HCT116 (cell line): ENCODE measurements at regions not wholly inside any gene's neighbourhood (a gene's known extent, or its start where the extent isn't known, plus 50 kb on each side); places are given as distances from the start of the nearest gene placed in this dataset.

ENCODE experiments used
- ATAC-seq: fragments of 200-7000 bp; cut with Tn5 transposase; 2 replicates; pipeline ENCODE4 v1.9.1; 2020; ENCODE audit warnings: mild to moderate bottlenecking, moderate library complexity
- BruUV-seq: library from RNA; stranded (reverse); fragments of 400-500 nt; replicated peaks from 2 replicates; lab custom pipeline; 2021; lab: Mats Ljungman, UMichigan
- CTCF ChIA-PET: fragments of 300-600 bp; sonication (Branson Sonifier 250); formaldehyde crosslinking; loops from one replicate; lab custom pipeline; 2021; ENCODE audit warnings: antibody characterized with exemption; lab: Charles Lee
- POLR2A ChIA-PET: fragments of 300-600, 350-600 bp; sonication (Branson Sonifier 250); formaldehyde crosslinking; loops from one replicate; lab custom pipeline; 2021; ENCODE audit warnings: antibody characterized with exemption; lab: Charles Lee
- RAD21 ChIA-PET, 2 experiments: fragments of 300-600 bp; sonication (Branson Sonifier 250); formaldehyde crosslinking; loops; one replicate each; lab custom pipeline; 2023; ENCODE audit warnings: low total read pairs in 2 of 2; ENCODE audit not compliant: uncharacterized antibody in 2 of 2, unreplicated experiment in 2 of 2, low non-redundant PET in 1 of 2; lab: Charles Lee
- DNase-seq: peaks from one replicate; pipeline ENCODE4 v3.0.0-alpha.2; 2010; ENCODE audit warnings: low read depth, low spot score
- H2AFZ ChIP-seq: fragments of 200-600 bp; shearing (Covaris generic), sonication (generic); 2 replicates; pipeline ENCODE4 v1.6.1; 2017; ENCODE audit warnings: low read depth, mixed run types, mixed read lengths, antibody characterized with exemption, low read length; ENCODE audit not compliant: poor library complexity, severe bottlenecking
- H3K27ac ChIP-seq: 2 replicates; pipeline ENCODE4 v1.5.1; 2012; ENCODE audit warnings: low read depth, low read length
- H3K27me3 ChIP-seq: fragments of 200-600 bp; sonication (generic); 2 replicates; pipeline ENCODE4 v1.6.1; 2016; ENCODE audit warnings: mixed run types, low read length, mixed read lengths; ENCODE audit not compliant: insufficient read depth
- H3K36me3 ChIP-seq, 2 experiments: fragments of 200-500 bp in 1 of 2; fragments of 200-600 bp in 1 of 2; sonication (Bioruptor generic) in 1 of 2; sonication (generic) in 1 of 2; 2 replicates each; pipeline versions ENCODE4 v1.5.1 to v1.6.1; 2014 to 2016; ENCODE audit warnings: low read length in 2 of 2, inconsistent platforms in 1 of 2, mixed read lengths in 1 of 2, mixed run types in 1 of 2; ENCODE audit not compliant: insufficient read depth in 2 of 2, control insufficient read depth in 1 of 2
- H3K4me1 ChIP-seq, 2 experiments: fragments of 200-600 bp in 1 of 2; sonication (generic) in 1 of 2; 2 replicates each; pipeline versions ENCODE4 v1.5.1 to v1.6.1; 2012 to 2017; ENCODE audit warnings: low read length in 2 of 2, inconsistent platforms in 1 of 2, mild to moderate bottlenecking in 1 of 2, mixed read lengths in 1 of 2, mixed run types in 1 of 2, moderate library complexity in 1 of 2; ENCODE audit not compliant: insufficient read depth in 2 of 2, control insufficient read depth in 1 of 2
- H3K4me2 ChIP-seq: fragments of 200-600 bp; sonication (generic); 2 replicates; pipeline ENCODE4 v1.6.1; 2017; ENCODE audit warnings: mixed run types, low read length, mixed read lengths
- H3K4me3 ChIP-seq, 2 experiments: fragments of 200-600 bp in 1 of 2; sonication (generic) in 1 of 2; replicated peaks in 1 of 2; 2 replicates each; pipeline ENCODE4 v1.5.1; 2011 to 2016; ENCODE audit warnings: low read length in 2 of 2, control low read depth in 1 of 2, low read depth in 1 of 2, mild to moderate bottlenecking in 1 of 2, mixed read lengths in 1 of 2, mixed run types in 1 of 2
- H3K79me2 ChIP-seq: fragments of 200-600 bp; sonication (generic); 2 replicates; pipeline ENCODE4 v1.6.1; 2017; ENCODE audit warnings: mild to moderate bottlenecking, mixed run types, low read length, moderate library complexity, mixed read lengths; ENCODE audit not compliant: insufficient read depth
- H3K9ac ChIP-seq: fragments of 200-600 bp; sonication (generic); 2 replicates; pipeline ENCODE4 v1.6.1; 2016; ENCODE audit warnings: low read length, mixed read lengths
- H3K9me2 ChIP-seq: fragments of 200-600 bp; sonication (generic), shearing (Covaris generic); 2 replicates; pipeline ENCODE4 v1.6.1; 2017; ENCODE audit warnings: mixed run types, mild to moderate bottlenecking, moderate library complexity; ENCODE audit not compliant: insufficient read depth
- H3K9me3 ChIP-seq, 2 experiments: fragments of 200-500 bp in 1 of 2; fragments of 200-600 bp in 1 of 2; sonication (Bioruptor generic) in 1 of 2; sonication (generic) in 1 of 2; 2 replicates each; pipeline ENCODE4 v1.6.1; 2014 to 2017; ENCODE audit warnings: low read length in 2 of 2, mixed read lengths in 2 of 2, inconsistent platforms in 1 of 2, low read depth in 1 of 2, mild to moderate bottlenecking in 1 of 2, mixed run types in 1 of 2, moderate library complexity in 1 of 2; ENCODE audit not compliant: control insufficient read depth in 1 of 2, insufficient read depth in 1 of 2
- H4K20me1 ChIP-seq: fragments of 200-600 bp; sonication (generic), shearing (Covaris generic); 2 replicates; pipeline ENCODE4 v1.6.1; 2017; ENCODE audit warnings: mixed run types, mild to moderate bottlenecking, moderate library complexity; ENCODE audit not compliant: insufficient read depth
- CEBPB ChIP-seq: IDR thresholded peaks from 2 replicates; pipeline ENCODE4 v1.6.1; 2012; ENCODE audit warnings: low read depth
- EGR1 ChIP-seq: IDR thresholded peaks from 2 replicates; pipeline ENCODE4 v1.6.1; 2012; ENCODE audit warnings: low read depth
- EZH2 ChIP-seq: fragments of 200-600 bp; sonication (generic); IDR thresholded peaks from 2 replicates; pipeline ENCODE4 v1.6.1; 2017; ENCODE audit warnings: antibody characterized with exemption, mixed run types
- FOSL1 ChIP-seq: IDR thresholded peaks from 2 replicates; pipeline ENCODE4 v1.6.1; 2012; ENCODE audit warnings: low read depth
- JUND ChIP-seq: IDR thresholded peaks from 2 replicates; pipeline ENCODE4 v1.6.1; 2012
- POLR2A ChIP-seq: IDR thresholded peaks from 2 replicates; pipeline ENCODE4 v1.7.0; 2011; ENCODE audit warnings: borderline replicate concordance; ENCODE audit not compliant: insufficient read depth, insufficient read length; ENCODE audit errors: extremely low read depth
- POLR2AphosphoS5 ChIP-seq: IDR thresholded peaks from 2 replicates; pipeline ENCODE4 v1.6.1; 2011; ENCODE audit warnings: mild to moderate bottlenecking, low read depth, low read length, moderate library complexity
- REST ChIP-seq: IDR thresholded peaks from 2 replicates; pipeline ENCODE4 v1.6.1; 2012; ENCODE audit warnings: low read depth
- SIN3A ChIP-seq: IDR thresholded peaks from 2 replicates; pipeline ENCODE4 v1.6.1; 2012; ENCODE audit warnings: low read depth
- SP1 ChIP-seq: IDR thresholded peaks from 2 replicates; pipeline ENCODE4 v1.6.1; 2012; ENCODE audit warnings: low read depth
- TCF7L2 ChIP-seq: IDR thresholded peaks from 2 replicates; pipeline ENCODE4 v1.7.0; 2011; ENCODE audit warnings: borderline replicate concordance, inconsistent platforms; ENCODE audit not compliant: insufficient read depth, insufficient read length; ENCODE audit errors: extremely low read depth
- ZNF274 ChIP-seq: fragments of 200-500 bp; sonication (Bioruptor generic); IDR thresholded peaks from 2 replicates; pipeline ENCODE4 v1.6.1; 2014; ENCODE audit warnings: mild to moderate bottlenecking, low read depth, low read length, inconsistent platforms
- intact Hi-C: fragments of 100-400 bp; cut with micrococcal nuclease; formaldehyde crosslinking; loops from 2 replicates; pipeline ENCODE4 v1.10.0; 2022
- TF ChIP-seq, protein P1 (sequence below): IDR thresholded peaks from 2 replicates; pipeline ENCODE4 v1.6.1; 2012
- TF ChIP-seq, protein P2 (sequence below): IDR thresholded peaks from 2 replicates; pipeline ENCODE4 v1.6.1; 2011; ENCODE audit warnings: mild to moderate bottlenecking, low read length, moderate library complexity; ENCODE audit not compliant: insufficient replicate concordance; ENCODE audit errors: extremely low read depth

DNA sequence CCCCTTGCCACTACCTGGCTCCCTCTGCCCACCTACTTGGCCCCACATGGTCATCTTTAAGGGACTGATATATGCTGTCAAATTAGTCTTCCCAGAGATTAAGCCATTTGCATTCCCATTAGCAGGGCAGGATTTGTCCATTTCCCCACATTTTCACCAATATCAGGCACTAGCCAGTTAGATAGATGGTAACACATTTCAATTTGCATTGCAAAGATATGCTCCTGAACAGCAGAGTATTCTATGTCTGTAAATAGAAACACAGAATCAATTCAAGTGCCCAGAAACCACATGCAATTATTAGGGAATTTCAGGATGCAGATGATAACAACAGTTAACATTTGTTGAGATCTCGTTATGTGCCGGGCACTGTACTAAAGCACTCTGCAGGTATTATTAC is 92.6 kb upstream of the IL12B start:
- Histone ChIP-seq H3K79me2 (no peaks in the 10 kb centered on the region), H3K4me3 (no peak overlapping the region), H3K27ac (no peak overlapping the region), H2AFZ (no peak overlapping the region), H3K27me3 (no peaks in the 10 kb centered on the region), H4K20me1 (no peaks in the 10 kb centered on the region), H3K4me1 (no peaks in the 10 kb centered on the region), H3K4me2 (no peak overlapping the region), H3K9me2 (no peaks in the 10 kb centered on the region), H3K9ac (no peak overlapping the region), H3K36me3 (no peaks in the 10 kb centered on the region), H3K9me3 (no peaks in the 10 kb centered on the region)
- ChIA-PET POLR2A (no interaction called here), RAD21 (no interaction called here), CTCF (no interaction called here)
- DNase-seq (no peak), ATAC-seq (no peak)
- BruUV-seq, result no TSS peak
- TF ChIP-seq FOSL1 (no peak), EZH2 (no peak), CEBPB (no peak), SP1 (no peak), TCF7L2 (no peak), POLR2AphosphoS5 (no peak), REST (no peak), SIN3A (no peak), ZNF274 (no peak), POLR2A (no peak), JUND (no peak), EGR1 (no peak)
- TF ChIP-seq, protein P1, sequence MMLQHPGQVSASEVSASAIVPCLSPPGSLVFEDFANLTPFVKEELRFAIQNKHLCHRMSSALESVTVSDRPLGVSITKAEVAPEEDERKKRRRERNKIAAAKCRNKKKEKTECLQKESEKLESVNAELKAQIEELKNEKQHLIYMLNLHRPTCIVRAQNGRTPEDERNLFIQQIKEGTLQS, result no peak
- TF ChIP-seq, protein P2, sequence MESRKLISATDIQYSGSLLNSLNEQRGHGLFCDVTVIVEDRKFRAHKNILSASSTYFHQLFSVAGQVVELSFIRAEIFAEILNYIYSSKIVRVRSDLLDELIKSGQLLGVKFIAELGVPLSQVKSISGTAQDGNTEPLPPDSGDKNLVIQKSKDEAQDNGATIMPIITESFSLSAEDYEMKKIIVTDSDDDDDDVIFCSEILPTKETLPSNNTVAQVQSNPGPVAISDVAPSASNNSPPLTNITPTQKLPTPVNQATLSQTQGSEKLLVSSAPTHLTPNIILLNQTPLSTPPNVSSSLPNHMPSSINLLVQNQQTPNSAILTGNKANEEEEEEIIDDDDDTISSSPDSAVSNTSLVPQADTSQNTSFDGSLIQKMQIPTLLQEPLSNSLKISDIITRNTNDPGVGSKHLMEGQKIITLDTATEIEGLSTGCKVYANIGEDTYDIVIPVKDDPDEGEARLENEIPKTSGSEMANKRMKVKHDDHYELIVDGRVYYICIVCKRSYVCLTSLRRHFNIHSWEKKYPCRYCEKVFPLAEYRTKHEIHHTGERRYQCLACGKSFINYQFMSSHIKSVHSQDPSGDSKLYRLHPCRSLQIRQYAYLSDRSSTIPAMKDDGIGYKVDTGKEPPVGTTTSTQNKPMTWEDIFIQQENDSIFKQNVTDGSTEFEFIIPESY, result no peak
- intact Hi-C loops, result no loop called here
